Colonic mucosa (tissue), 4 donors: ENCODE measurements at regions not wholly inside any gene's neighbourhood (a gene's known extent, or its start where the extent isn't known, plus 50 kb on each side); places are given as distances from the start of the nearest gene placed in this dataset.

ENCODE experiments used
- DNase-seq: peaks from one replicate; pipeline ENCODE4 v3.0.0-alpha.2; 2020
- H3K27ac ChIP-seq: fragments of 200-600 bp; one replicate; pipeline ENCODE4 v1.8.0; 2021
- H3K27me3 ChIP-seq: fragments of 200-600 bp; one replicate; pipeline ENCODE4 v1.8.0; 2021
- H3K36me3 ChIP-seq: fragments of 200-600 bp; one replicate; pipeline ENCODE4 v1.8.0; 2021
- H3K4me1 ChIP-seq: fragments of 200-600 bp; one replicate; pipeline ENCODE4 v1.8.0; 2021; ENCODE audit warnings: mild to moderate bottlenecking
- H3K4me3 ChIP-seq: fragments of 200-600 bp; one replicate; pipeline ENCODE4 v1.8.0; 2021
- H3K9ac ChIP-seq, 2 donors: one replicate each; pipeline ENCODE4 v1.7.0; 2013; ENCODE audit warnings: control low read depth in 2 of 2, low read depth in 2 of 2, low read length in 2 of 2
- H3K9me3 ChIP-seq: fragments of 200-600 bp; one replicate; pipeline ENCODE4 v1.8.0; 2021
- CTCF ChIP-seq: fragments of 200-600 bp; IDR thresholded peaks from one replicate; pipeline ENCODE4 v1.8.0; 2022; ENCODE audit warnings: antibody characterized with exemption, mild to moderate bottlenecking
- intact Hi-C: fragments of 100-400 bp; cut with DNase I; formaldehyde crosslinking; loops from one replicate; pipeline ENCODE4 v1.14.1; 2022
- donor health status: healthy.
- donor health status: DM: no; HTN: no; CAD: no.
- donor health status: DM: no; HTN: no; CAD: no.

DNA sequence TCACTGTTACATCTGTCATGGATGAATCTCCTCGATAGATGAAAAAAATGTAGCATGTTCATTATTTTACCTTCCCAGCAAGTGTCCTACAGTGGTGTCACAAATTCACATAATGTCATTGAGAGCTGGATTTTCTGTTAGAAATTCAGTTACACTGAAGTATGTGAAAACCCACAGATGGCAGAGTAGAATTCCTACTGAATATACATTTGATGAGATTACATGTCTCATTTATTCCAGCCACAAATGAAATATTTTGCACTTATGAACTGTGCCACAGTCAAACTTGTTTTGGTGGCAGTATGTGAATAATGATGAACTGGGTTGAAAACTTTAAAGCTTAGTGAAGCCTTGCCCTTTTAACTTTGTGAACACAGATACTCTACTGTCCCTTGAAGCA, 301.9 kb upstream of the DPYD start:
- no peaks in the 10 kb centered on the region for H3K9me3 ChIP-seq
- no peak for DNase-seq
- H3K27ac ChIP-seq: no peak overlapping the region
- no peak overlapping the region for H3K4me3 ChIP-seq
- H3K4me1 ChIP-seq: no peaks in the 10 kb centered on the region
- intact Hi-C loops: no loop called here
- no peaks in the 10 kb centered on the region for H3K36me3 ChIP-seq
- no peak overlapping the region for H3K9ac ChIP-seq
- no peaks in the 10 kb centered on the region for H3K27me3 ChIP-seq
- no peak for TF ChIP-seq CTCF

GRCh38 chr1:98221923-98222322, 301.1 kb upstream of the DPYD start:
- no peaks in the 10 kb centered on the region for H3K27me3 ChIP-seq
- H3K36me3 ChIP-seq: no peaks in the 10 kb centered on the region
- H3K4me3 ChIP-seq: no peak overlapping the region
- H3K4me1 ChIP-seq: no peaks in the 10 kb centered on the region
- intact Hi-C loops: no loop called here
- DNase-seq: no peak
- no peak overlapping the region for H3K9ac ChIP-seq
- no peaks in the 10 kb centered on the region for H3K9me3 ChIP-seq
- H3K27ac ChIP-seq: no peak overlapping the region
- TF ChIP-seq CTCF: no peak

GRCh38 chr1:98217601-98218000, 296.8 kb upstream of the DPYD start:
- DNase-seq: no peak
- Histone ChIP-seq H3K4me3 (no peak overlapping the region), H3K9me3 (no peaks in the 10 kb centered on the region), H3K27me3 (no peaks in the 10 kb centered on the region), H3K9ac (no peak overlapping the region), H3K27ac (no peak overlapping the region), H3K36me3 (no peaks in the 10 kb centered on the region), H3K4me1 (no peaks in the 10 kb centered on the region)
- TF ChIP-seq CTCF: no peak
- intact Hi-C loops: no loop called here

GRCh38 chr1:98216304-98216703, 295.5 kb upstream of the DPYD start:
- no peaks in the 10 kb centered on the region for H3K4me1 ChIP-seq
- intact Hi-C loops: no loop called here
- no peaks in the 10 kb centered on the region for H3K9me3 ChIP-seq
- no peaks in the 10 kb centered on the region for H3K36me3 ChIP-seq
- no peak for TF ChIP-seq CTCF
- no peaks in the 10 kb centered on the region for H3K27me3 ChIP-seq
- no peak overlapping the region for H3K4me3 ChIP-seq
- no peak overlapping the region for H3K27ac ChIP-seq
- no peak for DNase-seq
- no peak overlapping the region for H3K9ac ChIP-seq

- no peak for DNase-seq
- Histone ChIP-seq H3K27ac (no peak overlapping the region), H3K27me3 (no peaks in the 10 kb centered on the region), H3K9me3 (no peaks in the 10 kb centered on the region), H3K4me3 (no peak overlapping the region), H3K36me3 (no peaks in the 10 kb centered on the region), H3K4me1 (no peaks in the 10 kb centered on the region), H3K9ac (no peak overlapping the region)
- intact Hi-C loops: no loop called here
- no peak for TF ChIP-seq CTCF
Measured at GRCh38 chr1:98211271-98211845, 290.5 kb upstream of the DPYD start.
